ENCODE measurements at regions not wholly inside any gene's neighbourhood (a gene's known extent, or its start where the extent isn't known, plus 50 kb on each side); places are given as distances from the start of the nearest gene placed in this dataset.

- peak; percentile 31 to 40 for DNase-seq (ENCODE audit: extremely low spot score in 2 of 2)
- no peak overlapping the region for H3K4me3 ChIP-seq
- TF ChIP-seq, protein P1, sequence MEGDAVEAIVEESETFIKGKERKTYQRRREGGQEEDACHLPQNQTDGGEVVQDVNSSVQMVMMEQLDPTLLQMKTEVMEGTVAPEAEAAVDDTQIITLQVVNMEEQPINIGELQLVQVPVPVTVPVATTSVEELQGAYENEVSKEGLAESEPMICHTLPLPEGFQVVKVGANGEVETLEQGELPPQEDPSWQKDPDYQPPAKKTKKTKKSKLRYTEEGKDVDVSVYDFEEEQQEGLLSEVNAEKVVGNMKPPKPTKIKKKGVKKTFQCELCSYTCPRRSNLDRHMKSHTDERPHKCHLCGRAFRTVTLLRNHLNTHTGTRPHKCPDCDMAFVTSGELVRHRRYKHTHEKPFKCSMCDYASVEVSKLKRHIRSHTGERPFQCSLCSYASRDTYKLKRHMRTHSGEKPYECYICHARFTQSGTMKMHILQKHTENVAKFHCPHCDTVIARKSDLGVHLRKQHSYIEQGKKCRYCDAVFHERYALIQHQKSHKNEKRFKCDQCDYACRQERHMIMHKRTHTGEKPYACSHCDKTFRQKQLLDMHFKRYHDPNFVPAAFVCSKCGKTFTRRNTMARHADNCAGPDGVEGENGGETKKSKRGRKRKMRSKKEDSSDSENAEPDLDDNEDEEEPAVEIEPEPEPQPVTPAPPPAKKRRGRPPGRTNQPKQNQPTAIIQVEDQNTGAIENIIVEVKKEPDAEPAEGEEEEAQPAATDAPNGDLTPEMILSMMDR (IDR thresholded peaks at IDR 0.05) = no peak
- TF ChIP-seq POLR2AphosphoS5 (IDR thresholded peaks at IDR 0.05; ENCODE audit: insufficient read depth in 1 of 2, low read depth in 1 of 2) = no peak
- TF ChIP-seq POLR2A (IDR thresholded peaks at IDR 0.05) = no peak
- intact Hi-C loops (cut with DNase I) = no loop called here
- H3K27me3 ChIP-seq = no peaks in the 10 kb centered on the region
- no peaks in the 10 kb centered on the region for H3K9me3 ChIP-seq
- no peak overlapping the region for H3K27ac ChIP-seq
- H3K36me3 ChIP-seq = no peaks in the 10 kb centered on the region
- no peaks in the 10 kb centered on the region for H3K4me1 ChIP-seq
These were observed 352.9 kb downstream of the TMEM114 start for GRCh38 chr16:8237452-8237851.

DNA sequence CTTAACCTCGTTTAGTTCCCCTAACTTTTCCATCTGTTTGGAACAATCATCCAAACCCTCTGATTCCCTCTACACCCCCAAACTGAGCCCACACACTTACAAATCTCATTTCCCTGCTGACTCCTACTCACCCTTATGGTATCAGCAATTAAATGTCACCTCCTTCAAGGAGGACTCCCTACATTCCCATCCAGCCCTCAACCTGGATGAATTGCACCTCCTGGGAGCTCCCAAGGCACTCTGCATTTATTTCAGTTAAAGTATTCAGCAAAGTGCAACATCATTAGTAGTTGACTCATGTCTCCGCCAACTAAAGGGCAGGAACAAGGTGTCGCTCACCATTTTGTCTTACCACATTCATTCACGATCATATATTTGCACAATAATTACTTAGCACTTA, 353.5 kb downstream of the TMEM114 start:
- intact Hi-C loops (cut with DNase I) = no loop called here
- TF ChIP-seq POLR2AphosphoS5 (IDR thresholded peaks at IDR 0.05; ENCODE audit: insufficient read depth in 1 of 2, low read depth in 1 of 2) (no peak), POLR2A (IDR thresholded peaks at IDR 0.05) (no peak)
- TF ChIP-seq, protein P1 (IDR thresholded peaks at IDR 0.05) = no peak
- no peaks in the 10 kb centered on the region for H3K4me1 ChIP-seq
- no peak overlapping the region for H3K27ac ChIP-seq
- H3K9me3 ChIP-seq = no peaks in the 10 kb centered on the region
- peak in 1 of 2 donors; percentile 22 for DNase-seq (ENCODE audit: extremely low spot score in 2 of 2)
- no peaks in the 10 kb centered on the region for H3K36me3 ChIP-seq
- no peak overlapping the region for H3K4me3 ChIP-seq
- no peaks in the 10 kb centered on the region for H3K27me3 ChIP-seq

DNA sequence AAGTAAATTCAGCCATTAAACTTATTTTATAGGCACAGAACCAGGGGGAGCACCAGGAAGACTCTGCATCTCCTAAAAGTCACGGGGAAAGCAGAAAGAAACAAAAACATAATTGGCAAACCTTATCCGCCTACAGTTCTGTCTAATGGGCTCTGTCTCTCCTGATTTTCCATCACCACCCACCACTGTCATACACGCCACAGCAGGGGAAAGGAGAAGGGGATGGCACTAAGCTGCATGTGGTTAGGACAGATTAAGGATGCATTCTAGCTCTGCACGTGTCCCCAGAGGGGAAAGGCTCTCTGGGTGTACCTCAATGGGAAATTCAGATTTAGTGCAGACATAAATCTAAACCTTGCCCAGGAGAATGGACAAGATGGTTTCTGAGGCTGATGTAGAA, 359.8 kb downstream of the TMEM114 start:
- TF ChIP-seq POLR2A (IDR thresholded peaks at IDR 0.05) (no peak), POLR2AphosphoS5 (IDR thresholded peaks at IDR 0.05; ENCODE audit: insufficient read depth in 1 of 2, low read depth in 1 of 2) (no peak)
- TF ChIP-seq, protein P1 (IDR thresholded peaks at IDR 0.05) = no peak
- Histone ChIP-seq H3K4me3 (no peak overlapping the region), H3K27ac (no peak overlapping the region), H3K9me3 (no peaks in the 10 kb centered on the region), H3K27me3 (no peaks in the 10 kb centered on the region), H3K36me3 (no peaks in the 10 kb centered on the region), H3K4me1 (no peaks in the 10 kb centered on the region)
- DNase-seq (ENCODE audit: extremely low spot score in 2 of 2) = peak in 1 of 2 donors; percentile 81
- intact Hi-C loops (cut with DNase I) = no loop called here

DNA sequence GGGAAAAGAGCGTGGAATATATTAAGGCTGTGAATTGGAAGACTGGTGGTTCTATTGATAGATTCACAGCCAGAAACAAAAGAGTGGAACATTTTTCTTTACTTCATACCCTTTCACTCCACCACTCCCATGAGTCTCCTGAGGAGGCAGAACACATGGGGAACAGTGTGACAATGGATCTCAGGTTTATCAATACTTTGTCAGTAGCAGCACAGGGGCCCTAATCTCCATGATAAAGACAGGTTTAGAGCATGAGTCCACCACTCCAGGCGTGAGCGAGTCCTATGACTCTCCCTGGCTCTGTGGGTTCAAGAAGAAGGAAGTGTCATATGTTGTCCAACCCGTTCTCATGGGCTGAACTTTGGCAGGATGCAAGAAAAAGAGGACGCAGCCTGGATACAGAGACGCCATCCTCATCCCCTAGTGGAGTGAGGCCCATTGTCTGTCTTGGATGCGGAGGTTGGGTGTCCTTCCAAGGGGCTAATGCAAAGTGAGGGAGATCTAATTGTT, 361.2 kb downstream of the TMEM114 start:
- intact Hi-C loops (cut with DNase I) = no loop called here
- Histone ChIP-seq H3K4me1 (no peaks in the 10 kb centered on the region), H3K4me3 (no peak overlapping the region), H3K27me3 (no peaks in the 10 kb centered on the region), H3K36me3 (no peaks in the 10 kb centered on the region), H3K9me3 (no peaks in the 10 kb centered on the region), H3K27ac (no peak overlapping the region)
- TF ChIP-seq POLR2A (IDR thresholded peaks at IDR 0.05) = no peak
- TF ChIP-seq, protein P1 (IDR thresholded peaks at IDR 0.05) = no peak
- TF ChIP-seq POLR2AphosphoS5 (IDR thresholded peaks at IDR 0.05; ENCODE audit: insufficient read depth in 1 of 2, low read depth in 1 of 2) = no peak
- peak in 1 of 2 donors; percentile 89 for DNase-seq (ENCODE audit: extremely low spot score in 2 of 2)

DNA sequence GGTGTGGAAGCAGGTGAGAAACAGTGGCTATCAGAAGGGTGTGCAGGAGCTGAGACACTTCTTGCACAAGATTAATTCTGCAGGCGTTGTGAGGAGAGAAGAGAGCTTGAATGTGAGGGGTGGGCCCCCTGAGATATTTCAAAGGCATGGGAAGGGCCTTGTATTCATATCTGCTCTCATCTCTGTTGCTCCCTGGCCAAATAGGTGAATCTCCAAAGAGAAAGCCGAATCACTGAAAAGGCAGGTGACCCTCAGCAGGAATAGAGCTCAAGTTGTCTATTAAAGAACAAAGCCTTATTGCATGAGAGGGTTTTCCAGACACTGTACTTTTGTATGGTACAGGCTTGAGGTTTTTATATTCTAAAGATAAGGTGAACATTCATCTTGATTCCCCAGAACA, 373.1 kb downstream of the TMEM114 start:
- DNase-seq (ENCODE audit: extremely low spot score in 2 of 2) = no peak
- no peak overlapping the region for H3K27ac ChIP-seq
- no peaks in the 10 kb centered on the region for H3K9me3 ChIP-seq
- TF ChIP-seq POLR2AphosphoS5 (IDR thresholded peaks at IDR 0.05; ENCODE audit: insufficient read depth in 1 of 2, low read depth in 1 of 2) (no peak), POLR2A (IDR thresholded peaks at IDR 0.05) (no peak)
- TF ChIP-seq, protein P1 (IDR thresholded peaks at IDR 0.05) = no peak
- intact Hi-C loops (cut with DNase I) = no loop called here
- H3K4me3 ChIP-seq = no peak overlapping the region
- H3K4me1 ChIP-seq = no peaks in the 10 kb centered on the region
- H3K27me3 ChIP-seq = no peaks in the 10 kb centered on the region
- no peaks in the 10 kb centered on the region for H3K36me3 ChIP-seq

Measured in vagina (tissue), 2 donors.